ENCODE measurements at regions not wholly inside any gene's neighbourhood (a gene's known extent, or its start where the extent isn't known, plus 50 kb on each side); places are given as distances from the start of the nearest gene placed in this dataset.

DNA sequence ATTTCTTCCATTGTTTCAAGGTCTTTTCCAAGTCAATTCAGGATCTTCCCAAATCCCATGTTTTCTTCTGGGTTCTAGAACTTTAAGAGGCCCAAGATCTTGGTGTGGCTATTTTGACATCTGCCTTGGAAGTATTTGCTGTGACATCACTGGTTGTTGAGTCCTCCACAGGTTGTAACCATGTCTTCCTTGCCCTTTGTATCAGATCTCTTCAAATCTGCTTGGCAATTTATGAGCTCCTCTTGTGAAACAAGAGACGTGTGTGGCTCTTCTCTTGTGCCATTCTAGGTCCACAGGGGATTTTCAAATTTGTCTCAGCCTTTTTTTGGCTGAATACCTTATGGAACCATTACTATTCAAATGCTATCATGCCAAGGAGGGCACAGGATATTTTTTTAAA is 60.3 kb upstream of the KCNK2 start:
- TF ChIP-seq POLR2AphosphoS5 (IDR thresholded peaks at IDR 0.05): no peak
- no peak for TF ChIP-seq POLR2A (IDR thresholded peaks at IDR 0.05)

Measured in breast epithelium (tissue), 3 donors.